ENCODE measurements at regions not wholly inside any gene's neighbourhood (a gene's known extent, or its start where the extent isn't known, plus 50 kb on each side); places are given as distances from the start of the nearest gene placed in this dataset.
A peak's percentile ranks its signal among the peaks of the same experiment; 100 is the strongest.

GRCh38 chr14:32012062-32012461 lies 65.0 kb upstream of the ARHGAP5 start:
- POLR2A ChIA-PET = interaction anchor here (0.7 to 5.4 kb wide), 18 partner anchors 10 to 554 kb away, joined by 3 to 84 read pairs (median 6); partner anchors contain the start of gene ARHGAP5

DNA sequence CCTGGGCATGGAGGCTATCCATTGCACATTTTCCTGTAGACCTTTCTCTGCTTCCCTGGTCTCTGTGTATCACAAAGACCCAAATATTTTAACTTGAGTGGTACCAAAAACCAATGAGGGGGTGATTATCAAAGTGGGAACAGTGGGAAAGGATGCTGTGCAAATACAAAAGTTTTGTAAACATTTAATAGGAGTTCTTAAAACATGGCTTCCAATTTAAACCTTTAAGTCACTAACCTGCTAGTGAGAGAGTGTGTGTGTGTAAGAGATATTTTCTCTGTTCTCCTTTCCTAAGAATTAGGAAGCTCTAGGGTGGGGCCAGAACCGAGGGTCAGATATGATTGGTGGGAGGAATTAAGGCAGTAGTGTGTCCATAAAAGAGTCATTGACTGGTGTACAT lies 64.5 kb upstream of the ARHGAP5 start:
- peak overlapping the region; percentile 43 for H3K27ac Mint-ChIP-seq (ENCODE audit: low read depth, unreplicated experiment)
- TF ChIP-seq CTCF (IDR thresholded peaks at IDR 0.05; ENCODE audit: unreplicated experiment) = no peak
- H3K4me1 Mint-ChIP-seq (ENCODE audit: insufficient read depth, unreplicated experiment) = peaks cover 27% of the 10 kb centered on the region
- no peaks in the 10 kb centered on the region for H3K36me3 Mint-ChIP-seq (ENCODE audit: insufficient read depth, unreplicated experiment)
- ChIA-PET POLR2A (interaction anchor here (0.7 to 5.4 kb wide), 11 partner anchors 9 to 555 kb away, joined by 3 to 84 read pairs (median 8); partner anchors contain the start of gene ARHGAP5), CTCF (no interaction called here)
- intact Hi-C loops (cut with micrococcal nuclease) = no loop called here
- no peaks in the 10 kb centered on the region for H3K27me3 Mint-ChIP-seq (ENCODE audit: insufficient read depth, unreplicated experiment)
- no peak for DNase-seq (ENCODE audit: unreplicated experiment)
- no peak overlapping the region for H3K4me3 Mint-ChIP-seq (ENCODE audit: unreplicated experiment)
- BruUV-seq (replicated peaks) = no TSS peak
- H3K9me3 Mint-ChIP-seq (ENCODE audit: unreplicated experiment) = no peaks in the 10 kb centered on the region

More at GRCh38 chr14:32012062-32012461, 65.0 kb upstream of the ARHGAP5 start:
- no peak for TF ChIP-seq CTCF (IDR thresholded peaks at IDR 0.05; ENCODE audit: unreplicated experiment)
- H3K4me1 Mint-ChIP-seq (ENCODE audit: insufficient read depth, unreplicated experiment) = peaks cover 27% of the 10 kb centered on the region
- H3K27me3 Mint-ChIP-seq (ENCODE audit: insufficient read depth, unreplicated experiment) = no peaks in the 10 kb centered on the region
- CTCF ChIA-PET = interaction anchor here (0.6 to 1.1 kb wide), 2 partner anchors 16 to 21 kb away, joined by 3 to 4 read pairs; no protein-coding TSS in a partner anchor
- peak overlapping the region; percentile 43 for H3K27ac Mint-ChIP-seq (ENCODE audit: low read depth, unreplicated experiment)
- no TSS peak for BruUV-seq (replicated peaks)
- no peak overlapping the region for H3K4me3 Mint-ChIP-seq (ENCODE audit: unreplicated experiment)
- intact Hi-C loops (cut with micrococcal nuclease) = no loop called here
- no peaks in the 10 kb centered on the region for H3K9me3 Mint-ChIP-seq (ENCODE audit: unreplicated experiment)
- H3K36me3 Mint-ChIP-seq (ENCODE audit: insufficient read depth, unreplicated experiment) = no peaks in the 10 kb centered on the region
- peak; percentile 44 for DNase-seq (ENCODE audit: unreplicated experiment)

GRCh38 chr14:32013083-32013482 lies 64.0 kb upstream of the ARHGAP5 start:
- ChIA-PET CTCF (no interaction called here), POLR2A (interaction anchor here (2.0 to 5.4 kb wide), 3 partner anchors 9 to 61 kb away, joined by 6 to 84 read pairs (median 8); no protein-coding TSS in a partner anchor)
- Mint-ChIP-seq H3K4me1 (ENCODE audit: insufficient read depth, unreplicated experiment) (peaks cover 28% of the 10 kb centered on the region), H3K36me3 (ENCODE audit: insufficient read depth, unreplicated experiment) (no peaks in the 10 kb centered on the region), H3K9me3 (ENCODE audit: unreplicated experiment) (no peaks in the 10 kb centered on the region), H3K4me3 (ENCODE audit: unreplicated experiment) (no peak overlapping the region), H3K27me3 (ENCODE audit: insufficient read depth, unreplicated experiment) (no peaks in the 10 kb centered on the region), H3K27ac (ENCODE audit: low read depth, unreplicated experiment) (peak overlapping the region; percentile 43)
- no TSS peak for BruUV-seq (replicated peaks)
- intact Hi-C loops (cut with micrococcal nuclease) = no loop called here
- no peak for DNase-seq (ENCODE audit: unreplicated experiment)
- TF ChIP-seq CTCF (IDR thresholded peaks at IDR 0.05; ENCODE audit: unreplicated experiment) = no peak

DNA sequence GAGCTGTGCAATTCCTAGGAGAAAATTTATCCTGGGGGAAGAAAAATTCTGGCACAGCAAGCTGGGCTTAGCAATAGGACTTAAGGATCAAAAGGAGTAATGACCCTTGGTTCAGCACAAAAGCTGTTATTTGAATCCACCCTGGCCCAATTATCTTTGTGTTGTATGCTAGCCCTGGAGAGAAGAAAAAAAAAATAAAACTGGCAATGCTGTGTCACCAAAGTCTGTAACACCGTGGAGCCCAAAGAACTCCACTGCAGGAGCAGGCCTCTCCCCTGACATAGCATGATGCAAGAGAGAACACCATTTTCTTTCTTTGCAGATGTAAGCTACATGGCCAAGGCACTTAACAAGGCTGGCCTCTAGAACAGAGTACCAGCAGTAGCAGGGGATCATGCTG lies 63.0 kb upstream of the ARHGAP5 start:
- no peaks in the 10 kb centered on the region for H3K36me3 Mint-ChIP-seq (ENCODE audit: insufficient read depth, unreplicated experiment)
- TF ChIP-seq CTCF (IDR thresholded peaks at IDR 0.05; ENCODE audit: unreplicated experiment) = no peak
- no peaks in the 10 kb centered on the region for H3K9me3 Mint-ChIP-seq (ENCODE audit: unreplicated experiment)
- no peak for DNase-seq (ENCODE audit: unreplicated experiment)
- ChIA-PET POLR2A (interaction anchor here (1.3 to 2.0 kb wide), 3 partner anchors 9 to 23 kb away, joined by 4 to 6 read pairs (median 4); no protein-coding TSS in a partner anchor), CTCF (interaction anchor here (0.7 to 1.0 kb wide), 2 partner anchors 9 to 71 kb away, joined by 3 read pairs; no protein-coding TSS in a partner anchor)
- BruUV-seq (replicated peaks) = no TSS peak
- intact Hi-C loops (cut with micrococcal nuclease) = no loop called here
- H3K27ac Mint-ChIP-seq (ENCODE audit: low read depth, unreplicated experiment) = no peak overlapping the region
- no peak overlapping the region for H3K4me3 Mint-ChIP-seq (ENCODE audit: unreplicated experiment)
- no peaks in the 10 kb centered on the region for H3K27me3 Mint-ChIP-seq (ENCODE audit: insufficient read depth, unreplicated experiment)
- peaks cover 33% of the 10 kb centered on the region for H3K4me1 Mint-ChIP-seq (ENCODE audit: insufficient read depth, unreplicated experiment)

Data from MCF 10A (cell line).